ENCODE measurements at regions not wholly inside any gene's neighbourhood (a gene's known extent, or its start where the extent isn't known, plus 50 kb on each side); places are given as distances from the start of the nearest gene placed in this dataset.
A peak's percentile ranks its signal among the peaks of the same experiment; 100 is the strongest.

DNA sequence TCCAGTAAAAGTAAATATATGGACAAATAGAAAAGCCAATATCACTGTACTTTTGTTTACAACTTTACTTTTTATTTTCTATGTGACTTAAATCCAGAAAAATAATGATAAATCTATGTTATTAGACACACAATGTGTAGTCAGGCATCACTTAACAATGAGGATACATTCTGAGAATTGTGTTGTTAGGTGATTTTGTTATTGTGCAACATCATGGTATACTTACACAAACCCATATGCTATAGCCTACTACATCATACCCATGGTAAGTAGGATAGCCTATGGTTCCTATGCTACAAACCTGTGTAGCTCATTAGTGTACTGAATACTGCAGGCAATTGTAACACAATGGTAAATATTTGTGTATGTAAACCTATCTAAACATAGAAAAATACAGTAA, 781.7 kb upstream of the GHITM start:
- no peak overlapping the region for H3K27ac ChIP-seq
- DNase-seq (ENCODE audit: low spot score): no peak
- H3K27me3 ChIP-seq: no peaks in the 10 kb centered on the region
- H3K36me3 ChIP-seq: no peaks in the 10 kb centered on the region
- peaks cover 0 to 22% of the 10 kb centered on the region in 2 donors for H3K9me3 ChIP-seq
- no peak overlapping the region for H3K4me3 ChIP-seq
- no peak for TF ChIP-seq CTCF (IDR thresholded peaks at IDR 0.05)
- H3K4me1 ChIP-seq: no peaks in the 10 kb centered on the region

DNA sequence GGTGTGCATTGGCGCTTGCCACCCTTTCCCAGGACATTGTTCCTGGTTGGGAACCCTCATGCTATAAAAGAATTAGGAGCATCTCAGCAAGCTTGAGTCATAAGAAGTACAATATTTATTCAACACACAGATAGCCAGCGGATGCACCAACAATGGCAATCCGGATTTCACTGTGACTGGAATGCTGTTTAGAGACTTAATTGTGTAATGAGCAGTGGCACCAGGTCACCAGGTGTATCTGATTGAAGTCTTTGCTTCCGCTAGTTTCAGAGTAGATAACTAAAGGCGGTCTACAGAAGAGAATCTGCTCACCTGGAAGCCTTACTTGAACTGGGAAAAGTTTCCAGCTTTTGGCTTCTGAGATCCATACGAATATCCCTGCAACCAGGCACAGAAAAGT, 772.3 kb upstream of the GHITM start:
- Histone ChIP-seq H3K36me3 (no peaks in the 10 kb centered on the region), H3K4me3 (no peak overlapping the region), H3K27ac (no peak overlapping the region), H3K9me3 (no peaks in the 10 kb centered on the region), H3K4me1 (no peaks in the 10 kb centered on the region), H3K27me3 (no peaks in the 10 kb centered on the region)
- no peak for TF ChIP-seq CTCF (IDR thresholded peaks at IDR 0.05)
- DNase-seq (ENCODE audit: low spot score): no peak

DNA sequence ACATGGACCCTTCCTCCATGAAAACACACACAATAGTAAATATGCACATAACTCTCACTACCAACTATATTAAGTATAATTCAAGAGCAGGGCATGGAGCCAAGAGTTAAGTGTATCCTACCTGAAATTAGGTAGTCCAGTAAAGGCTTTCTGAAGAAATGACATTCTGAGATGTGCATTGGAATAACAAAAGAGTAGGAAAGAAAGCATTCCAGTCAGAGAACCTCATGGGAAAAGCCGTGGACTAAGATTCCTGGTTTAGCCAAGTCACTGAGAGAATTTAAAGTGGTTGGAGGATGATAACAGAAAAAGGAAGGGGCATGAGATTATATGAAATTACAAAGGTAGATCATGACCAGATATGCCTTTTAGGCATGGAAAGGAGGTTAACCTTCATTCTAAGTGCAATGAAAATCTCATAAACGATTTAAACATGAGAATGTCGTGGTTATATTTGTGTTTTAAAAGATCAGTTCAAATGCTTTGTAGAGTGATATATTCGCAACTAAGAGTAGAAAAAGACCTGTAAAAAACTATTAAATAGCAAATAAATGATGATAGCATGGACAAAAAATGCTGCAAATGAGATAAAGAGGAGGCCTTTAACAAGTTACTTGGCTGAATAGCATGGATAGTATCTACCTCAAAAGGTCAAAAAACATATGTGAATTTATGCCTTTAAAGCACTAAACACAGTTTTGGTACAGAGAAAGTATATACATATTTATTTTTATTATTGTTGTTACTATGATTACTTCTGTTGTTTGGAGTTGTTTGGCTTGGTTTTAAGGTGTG, 767.4 kb upstream of the GHITM start:
- TF ChIP-seq CTCF (IDR thresholded peaks at IDR 0.05): no peak
- no peaks in the 10 kb centered on the region for H3K27me3 ChIP-seq
- no peaks in the 10 kb centered on the region for H3K36me3 ChIP-seq
- H3K27ac ChIP-seq: no peak overlapping the region
- no peak for DNase-seq (ENCODE audit: low spot score)
- H3K4me1 ChIP-seq: no peaks in the 10 kb centered on the region
- H3K9me3 ChIP-seq: no peaks in the 10 kb centered on the region
- no peak overlapping the region for H3K4me3 ChIP-seq

DNA sequence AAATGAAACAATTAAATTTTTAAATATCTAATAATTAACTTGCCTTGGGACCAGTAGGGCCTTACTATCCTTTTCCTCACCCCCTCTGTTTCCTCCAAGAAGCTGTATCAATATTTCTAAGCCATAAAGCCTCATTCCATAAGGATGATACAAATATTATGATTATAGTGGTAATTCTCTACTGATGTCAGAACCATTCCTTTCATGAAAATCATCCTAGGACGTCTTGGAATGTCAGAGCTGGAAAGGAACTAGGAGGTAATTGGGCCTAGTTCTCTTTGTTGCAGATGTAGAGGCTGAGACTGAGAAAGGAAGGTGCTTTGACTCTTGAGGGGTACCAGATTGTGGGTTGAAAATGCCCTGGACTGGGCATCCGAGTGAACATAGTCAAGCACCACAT, 766.7 kb upstream of the GHITM start:
- Histone ChIP-seq H3K27ac (no peak overlapping the region), H3K4me3 (no peak overlapping the region), H3K27me3 (no peaks in the 10 kb centered on the region), H3K36me3 (no peaks in the 10 kb centered on the region), H3K9me3 (no peaks in the 10 kb centered on the region), H3K4me1 (no peaks in the 10 kb centered on the region)
- no peak for DNase-seq (ENCODE audit: low spot score)
- TF ChIP-seq CTCF (IDR thresholded peaks at IDR 0.05): no peak

DNA sequence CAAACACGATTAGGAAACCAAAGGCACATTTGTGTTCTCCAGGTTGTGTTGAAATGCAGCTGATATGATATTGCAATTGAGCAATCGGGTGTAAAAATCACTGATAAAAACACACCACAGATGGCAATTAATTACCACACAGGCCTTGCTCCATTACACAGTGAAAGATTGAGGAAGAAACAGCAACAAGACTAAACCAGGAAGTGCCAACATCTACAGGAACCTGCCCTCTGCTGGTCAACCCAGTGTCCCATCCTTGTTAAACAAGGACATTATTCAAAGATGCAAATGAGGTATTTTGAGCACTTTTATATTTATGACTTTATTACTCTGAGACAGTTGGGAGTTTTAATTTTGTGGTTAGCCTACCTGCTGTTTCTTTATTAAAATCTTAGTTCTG, 765.6 kb upstream of the GHITM start:
- no peaks in the 10 kb centered on the region for H3K9me3 ChIP-seq
- H3K27ac ChIP-seq: no peak overlapping the region
- H3K36me3 ChIP-seq: no peaks in the 10 kb centered on the region
- no peaks in the 10 kb centered on the region for H3K27me3 ChIP-seq
- H3K4me1 ChIP-seq: no peaks in the 10 kb centered on the region
- TF ChIP-seq CTCF (IDR thresholded peaks at IDR 0.05): peak; percentile 14 to 31
- no peak for DNase-seq (ENCODE audit: low spot score)
- H3K4me3 ChIP-seq: no peak overlapping the region

GRCh38 chr10:83374741-83375140, 764.6 kb upstream of the GHITM start:
- no peaks in the 10 kb centered on the region for H3K27me3 ChIP-seq

More at GRCh38 chr10:83374741-83375140, 764.6 kb upstream of the GHITM start:
- Histone ChIP-seq H3K36me3 (no peaks in the 10 kb centered on the region), H3K4me1 (no peaks in the 10 kb centered on the region), H3K4me3 (no peak overlapping the region), H3K9me3 (no peaks in the 10 kb centered on the region), H3K27ac (no peak overlapping the region)
- DNase-seq (ENCODE audit: low spot score): no peak
- TF ChIP-seq CTCF (IDR thresholded peaks at IDR 0.05): no peak
